ENCODE measurements at regions not wholly inside any gene's neighbourhood (a gene's known extent, or its start where the extent isn't known, plus 50 kb on each side); places are given as distances from the start of the nearest gene placed in this dataset.
"Not testable (repeated sequence)": the region's sequence is repeated elsewhere in the genome, so short reads cannot be mapped to it uniquely, and the experiment has no call there.

DNA sequence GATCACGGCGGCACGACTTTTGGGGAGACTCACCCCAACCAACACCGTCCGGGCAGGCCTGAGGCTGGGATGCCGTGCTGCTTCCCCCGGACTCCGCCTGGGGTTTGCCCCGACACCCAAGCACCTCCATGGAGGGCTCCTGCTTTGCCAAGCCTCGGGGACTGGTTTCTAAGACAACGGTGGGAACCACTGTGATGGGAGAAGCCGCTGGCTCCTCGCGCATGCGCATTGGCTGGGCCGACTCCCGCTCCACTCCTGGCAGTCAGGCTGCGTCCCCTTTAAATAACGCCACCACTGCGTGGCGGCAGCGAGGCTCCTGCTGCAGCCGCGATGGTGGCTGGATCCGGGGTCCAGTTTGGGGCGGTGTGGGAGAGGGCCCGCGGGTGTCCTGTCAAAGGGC, 201.0 kb downstream of the ZNF716 start:
- no peaks in the 10 kb centered on the region for H3K36me3 ChIP-seq

DNA sequence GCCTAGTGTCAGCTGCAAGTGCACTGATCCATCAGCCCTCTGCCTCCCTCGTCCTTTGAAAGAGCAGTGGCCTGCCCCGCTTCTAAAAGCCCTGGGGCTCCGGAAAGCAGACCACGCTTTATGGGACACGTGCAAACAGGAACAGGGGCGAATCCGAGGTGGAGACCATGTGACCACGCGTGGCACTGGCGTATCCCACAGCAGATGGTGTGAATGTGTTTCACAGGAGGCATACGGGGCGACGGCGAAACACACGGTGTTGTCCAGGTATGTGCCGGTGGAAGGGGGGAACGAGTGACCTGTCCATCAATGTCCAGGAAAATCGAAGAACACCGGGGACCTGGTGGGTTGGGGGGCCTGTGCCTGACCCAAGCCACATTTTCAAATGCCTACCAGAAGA, 201.6 kb downstream of the ZNF716 start:
- ATAC-seq; H3K4me3 ChIP-seq; intact Hi-C loops (cut with DNase I); H3K27ac ChIP-seq; H3K27me3 ChIP-seq; H3K4me1 ChIP-seq; H3K36me3 ChIP-seq: not testable (repeated sequence)
- H3K9me3 ChIP-seq = peaks cover 0 to 78% of the 10 kb centered on the region in 2 donors
- peak in 1 of 4 donors; percentile 72 for DNase-seq

More for the DNA sequence above, 201.0 kb downstream of the ZNF716 start:
- TF ChIP-seq, protein P1, sequence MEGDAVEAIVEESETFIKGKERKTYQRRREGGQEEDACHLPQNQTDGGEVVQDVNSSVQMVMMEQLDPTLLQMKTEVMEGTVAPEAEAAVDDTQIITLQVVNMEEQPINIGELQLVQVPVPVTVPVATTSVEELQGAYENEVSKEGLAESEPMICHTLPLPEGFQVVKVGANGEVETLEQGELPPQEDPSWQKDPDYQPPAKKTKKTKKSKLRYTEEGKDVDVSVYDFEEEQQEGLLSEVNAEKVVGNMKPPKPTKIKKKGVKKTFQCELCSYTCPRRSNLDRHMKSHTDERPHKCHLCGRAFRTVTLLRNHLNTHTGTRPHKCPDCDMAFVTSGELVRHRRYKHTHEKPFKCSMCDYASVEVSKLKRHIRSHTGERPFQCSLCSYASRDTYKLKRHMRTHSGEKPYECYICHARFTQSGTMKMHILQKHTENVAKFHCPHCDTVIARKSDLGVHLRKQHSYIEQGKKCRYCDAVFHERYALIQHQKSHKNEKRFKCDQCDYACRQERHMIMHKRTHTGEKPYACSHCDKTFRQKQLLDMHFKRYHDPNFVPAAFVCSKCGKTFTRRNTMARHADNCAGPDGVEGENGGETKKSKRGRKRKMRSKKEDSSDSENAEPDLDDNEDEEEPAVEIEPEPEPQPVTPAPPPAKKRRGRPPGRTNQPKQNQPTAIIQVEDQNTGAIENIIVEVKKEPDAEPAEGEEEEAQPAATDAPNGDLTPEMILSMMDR (IDR thresholded peaks at IDR 0.05) = no peak
- intact Hi-C loops (cut with DNase I) = no loop called here
- no peak for ATAC-seq
- H3K4me3 ChIP-seq = no peak overlapping the region
- no peaks in the 10 kb centered on the region for H3K27me3 ChIP-seq
- DNase-seq = peak in 1 of 4 donors; percentile 68
- no peaks in the 10 kb centered on the region for H3K4me1 ChIP-seq
- peaks cover 0 to 81% of the 10 kb centered on the region in 2 donors for H3K9me3 ChIP-seq
- H3K27ac ChIP-seq = no peak overlapping the region

DNA sequence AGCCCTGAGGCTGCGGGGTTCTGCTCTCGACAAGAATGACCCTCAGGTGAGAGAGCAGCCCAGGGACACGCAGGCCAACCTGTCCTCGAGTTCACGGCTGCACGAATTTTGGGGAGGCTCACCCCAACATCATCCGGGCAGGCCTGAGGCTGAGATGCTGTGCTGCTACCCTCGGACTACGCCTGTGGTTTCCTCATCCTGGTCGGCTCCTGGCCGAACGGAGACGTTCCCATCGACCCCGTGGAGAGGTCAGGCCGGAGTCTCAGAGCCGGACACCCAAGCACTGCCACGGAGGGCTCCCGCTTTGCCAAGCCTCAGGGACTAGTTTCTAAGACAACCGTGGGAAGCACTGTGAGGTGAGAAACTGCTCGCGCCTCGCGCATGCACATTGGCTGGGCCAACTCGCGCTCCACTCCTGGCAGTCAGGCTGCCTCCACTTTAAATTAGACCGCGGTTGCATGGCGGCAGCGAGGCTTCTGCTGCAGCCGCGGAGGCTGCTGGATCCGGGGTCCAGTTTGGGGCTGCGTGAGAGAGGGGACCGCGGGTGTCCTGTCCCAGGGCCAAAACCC, 203.4 kb downstream of the ZNF716 start:
- Histone ChIP-seq H3K4me1 (no peaks in the 10 kb centered on the region), H3K9me3 (peaks cover 0 to 70% of the 10 kb centered on the region in 2 donors), H3K27me3 (no peaks in the 10 kb centered on the region), H3K27ac (no peak overlapping the region), H3K4me3 (no peak overlapping the region), H3K36me3 (no peaks in the 10 kb centered on the region)
- TF ChIP-seq, protein P1 (IDR thresholded peaks at IDR 0.05) = no peak
- DNase-seq = peak in 1 of 4 donors; percentile 68
- no peak for ATAC-seq
- intact Hi-C loops (cut with DNase I) = no loop called here

DNA sequence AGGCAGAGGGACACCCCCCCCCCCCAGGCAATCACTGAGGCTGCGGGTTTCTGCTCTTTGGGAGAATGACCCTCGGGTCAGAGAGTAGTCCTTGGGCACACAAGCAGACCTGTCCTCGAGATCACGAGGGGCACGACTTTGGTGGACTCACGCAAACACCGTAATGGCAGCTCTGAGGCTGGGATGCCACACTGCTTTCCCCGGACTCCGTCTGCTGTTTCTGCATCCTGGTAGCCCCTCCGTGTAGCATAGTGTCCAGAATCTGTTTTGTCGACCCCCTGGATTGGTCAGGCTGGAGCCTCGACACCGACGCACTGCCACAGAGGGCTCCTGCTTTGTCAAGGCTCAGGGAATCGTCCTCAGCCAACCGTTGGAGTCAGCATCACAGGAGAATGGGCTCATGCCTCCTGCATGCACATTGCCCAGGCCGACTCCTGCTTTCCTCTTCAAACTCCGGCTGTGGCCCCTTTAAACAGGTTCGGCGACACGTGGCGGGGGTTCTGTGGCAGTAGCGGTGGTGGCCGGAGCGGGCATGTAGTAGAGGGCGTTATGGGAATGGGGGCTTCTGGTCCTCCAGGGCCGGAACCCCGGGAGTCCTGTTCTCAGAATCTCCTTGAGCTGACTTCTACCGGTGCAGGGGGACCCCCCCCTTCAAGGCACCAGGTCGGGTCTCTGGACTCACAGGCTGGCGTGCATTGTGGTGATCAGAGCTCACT, 205.3 kb downstream of the ZNF716 start:
- H3K4me3 ChIP-seq; intact Hi-C loops (cut with DNase I); H3K27ac ChIP-seq; H3K36me3 ChIP-seq; H3K27me3 ChIP-seq; ATAC-seq; H3K4me1 ChIP-seq: not testable (repeated sequence)
- DNase-seq = peak in 1 of 4 donors; percentile 62
- peaks cover 0 to 72% of the 10 kb centered on the region in 2 donors for H3K9me3 ChIP-seq

DNA sequence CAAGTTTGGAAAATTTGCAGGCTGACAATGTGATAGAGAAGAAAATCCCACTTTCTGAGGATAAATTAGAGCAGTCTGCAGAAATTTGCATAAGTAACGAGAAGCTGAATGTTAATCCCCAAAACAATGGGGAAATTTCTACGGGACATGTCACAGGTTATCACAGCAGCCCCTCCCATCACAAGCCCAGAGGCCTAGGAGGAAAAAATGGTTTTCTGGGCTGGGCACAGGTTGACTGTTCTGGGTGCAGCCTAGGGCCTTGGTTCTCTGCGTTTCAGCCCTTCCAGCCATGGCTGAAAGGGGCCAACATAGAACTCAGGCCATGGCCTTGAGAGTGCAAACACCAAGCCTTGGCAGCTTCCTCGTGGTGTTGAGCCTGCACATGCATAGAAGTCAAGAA, 209.2 kb downstream of the ZNF716 start:
- DNase-seq; H3K4me3 ChIP-seq; H3K27ac ChIP-seq; ATAC-seq; H3K4me1 ChIP-seq; H3K27me3 ChIP-seq; H3K36me3 ChIP-seq; intact Hi-C loops (cut with DNase I): not testable (repeated sequence)
- H3K9me3 ChIP-seq = peaks cover 0 to 45% of the 10 kb centered on the region in 2 donors

DNA sequence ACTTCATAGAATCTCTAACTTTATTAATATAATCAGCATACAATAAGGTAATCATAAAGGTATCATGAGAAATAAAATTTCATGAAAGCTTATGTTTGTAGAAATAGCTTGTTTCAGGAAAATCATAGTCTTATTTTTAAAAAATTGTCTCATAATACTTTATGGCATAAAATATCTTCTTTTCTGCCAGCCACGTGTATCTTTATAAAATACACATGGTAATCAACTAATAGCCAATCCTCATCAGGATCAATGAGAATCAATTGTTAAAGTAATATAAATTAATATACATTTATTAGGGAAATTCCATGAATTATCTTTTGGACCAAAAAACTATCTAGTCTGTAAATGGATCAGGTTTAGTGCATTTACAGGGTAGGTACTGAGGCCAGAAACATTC, 227.0 kb downstream of the ZNF716 start:
- H3K36me3 ChIP-seq; intact Hi-C loops (cut with DNase I); H3K4me3 ChIP-seq; H3K4me1 ChIP-seq; DNase-seq; ATAC-seq; H3K27ac ChIP-seq; H3K27me3 ChIP-seq: not testable (repeated sequence)
- peaks cover 0 to 48% of the 10 kb centered on the region in 2 donors for H3K9me3 ChIP-seq

DNA sequence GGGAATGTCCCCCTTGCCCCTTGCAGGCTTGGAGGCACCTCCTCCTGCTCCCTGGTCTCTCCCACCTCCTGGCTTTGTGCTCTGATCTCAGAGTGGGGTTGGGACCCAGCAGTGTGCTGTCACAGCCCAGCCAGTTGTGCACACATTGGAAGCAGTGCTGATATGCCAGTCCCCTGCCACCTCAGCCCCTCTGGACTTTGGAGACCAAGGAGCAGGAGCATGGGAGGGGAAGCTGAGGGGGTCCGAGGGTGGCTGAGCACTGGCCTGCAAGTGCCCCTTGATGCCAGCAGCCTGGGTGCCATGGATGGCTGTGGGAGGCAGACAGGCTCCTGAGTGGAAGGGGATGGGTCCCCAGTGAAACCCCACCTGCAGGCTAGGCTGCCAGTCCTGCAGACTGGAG, 235.4 kb downstream of the ZNF716 start:
- ATAC-seq = no peak
- TF ChIP-seq, protein P1 (IDR thresholded peaks at IDR 0.05) = no peak
- no peaks in the 10 kb centered on the region for H3K36me3 ChIP-seq
- H3K27ac ChIP-seq = no peak overlapping the region
- no peak for DNase-seq
- intact Hi-C loops (cut with DNase I) = no loop called here
- no peaks in the 10 kb centered on the region for H3K4me1 ChIP-seq
- peaks cover 0 to 14% of the 10 kb centered on the region in 2 donors for H3K9me3 ChIP-seq
- no peaks in the 10 kb centered on the region for H3K27me3 ChIP-seq
- no peak overlapping the region for H3K4me3 ChIP-seq

All from left lung (tissue), 4 donors.